ENCODE measurements at regions not wholly inside any gene's neighbourhood (a gene's known extent, or its start where the extent isn't known, plus 50 kb on each side); places are given as distances from the start of the nearest gene placed in this dataset.

DNA sequence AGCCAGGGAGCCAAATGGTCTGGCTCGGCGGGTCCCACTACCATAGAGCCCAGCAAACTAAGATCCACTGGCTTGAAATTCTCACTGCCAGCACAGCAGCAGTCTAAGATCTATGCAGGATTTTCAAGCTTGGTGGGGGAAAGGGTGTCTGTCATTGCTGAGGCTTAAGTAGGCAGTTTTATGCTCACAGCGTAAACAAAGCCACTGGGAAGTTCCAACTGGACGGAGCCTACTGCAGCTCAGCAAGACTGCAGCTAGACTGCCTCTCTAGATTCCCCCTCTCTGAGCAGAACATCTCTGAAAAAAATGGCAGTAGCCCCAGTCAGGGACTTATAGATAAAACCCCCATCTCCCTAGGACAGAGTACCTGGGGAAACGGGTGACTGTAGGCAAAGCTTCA is 277.6 kb upstream of the PHF14 start:
- Histone ChIP-seq H4K20me1 (ENCODE audit: insufficient read depth, low read length) (no peaks in the 10 kb centered on the region), H3K79me2 (ENCODE audit: low read length) (no peaks in the 10 kb centered on the region), H3K27me3 (ENCODE audit: low read depth, low read length) (no peaks in the 10 kb centered on the region), H3K4me2 (ENCODE audit: low read length) (no peak overlapping the region), H2AFZ (ENCODE audit: low read depth, low read length) (no peak overlapping the region), H3K36me3 (replicated peaks; ENCODE audit: low read depth, low read length) (no peaks in the 10 kb centered on the region), H3K9me3 (ENCODE audit: insufficient read depth, low read length) (no peaks in the 10 kb centered on the region), H3K9ac (ENCODE audit: low read length) (no peak overlapping the region), H3K4me3 (ENCODE audit: low read length) (no peak overlapping the region), H3K4me1 (ENCODE audit: low read length) (no peaks in the 10 kb centered on the region), H3K27ac (ENCODE audit: low read length) (no peak overlapping the region)
- no peak for TF ChIP-seq EZH2phosphoT487 (IDR thresholded peaks at IDR 0.05; ENCODE audit: low read depth)
- TF ChIP-seq, protein P1, sequence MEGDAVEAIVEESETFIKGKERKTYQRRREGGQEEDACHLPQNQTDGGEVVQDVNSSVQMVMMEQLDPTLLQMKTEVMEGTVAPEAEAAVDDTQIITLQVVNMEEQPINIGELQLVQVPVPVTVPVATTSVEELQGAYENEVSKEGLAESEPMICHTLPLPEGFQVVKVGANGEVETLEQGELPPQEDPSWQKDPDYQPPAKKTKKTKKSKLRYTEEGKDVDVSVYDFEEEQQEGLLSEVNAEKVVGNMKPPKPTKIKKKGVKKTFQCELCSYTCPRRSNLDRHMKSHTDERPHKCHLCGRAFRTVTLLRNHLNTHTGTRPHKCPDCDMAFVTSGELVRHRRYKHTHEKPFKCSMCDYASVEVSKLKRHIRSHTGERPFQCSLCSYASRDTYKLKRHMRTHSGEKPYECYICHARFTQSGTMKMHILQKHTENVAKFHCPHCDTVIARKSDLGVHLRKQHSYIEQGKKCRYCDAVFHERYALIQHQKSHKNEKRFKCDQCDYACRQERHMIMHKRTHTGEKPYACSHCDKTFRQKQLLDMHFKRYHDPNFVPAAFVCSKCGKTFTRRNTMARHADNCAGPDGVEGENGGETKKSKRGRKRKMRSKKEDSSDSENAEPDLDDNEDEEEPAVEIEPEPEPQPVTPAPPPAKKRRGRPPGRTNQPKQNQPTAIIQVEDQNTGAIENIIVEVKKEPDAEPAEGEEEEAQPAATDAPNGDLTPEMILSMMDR (IDR thresholded peaks at IDR 0.05; ENCODE audit: low read depth, low read length) = no peak

DNA sequence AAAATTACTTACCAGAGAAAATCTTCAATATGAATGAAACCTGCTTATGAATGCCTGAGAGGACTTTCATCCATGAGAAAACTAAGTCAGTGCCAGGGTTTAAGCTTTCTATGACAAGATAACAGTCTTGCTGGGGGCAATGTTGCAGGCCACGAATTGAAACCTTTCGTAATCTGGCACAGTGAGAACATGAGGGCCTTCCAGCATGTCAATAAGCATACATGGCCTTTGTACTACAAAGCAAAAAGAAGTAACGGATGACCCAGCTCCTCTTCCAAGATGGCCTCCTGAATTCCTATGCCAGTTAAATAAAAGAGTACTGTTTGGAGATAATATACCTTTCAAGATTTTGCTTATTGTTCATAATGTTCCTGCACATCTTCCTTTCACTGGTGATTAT is 270.6 kb upstream of the PHF14 start:
- H3K36me3 ChIP-seq (replicated peaks; ENCODE audit: low read depth, low read length) = peaks cover 4% of the 10 kb centered on the region
- H3K9me3 ChIP-seq (ENCODE audit: insufficient read depth, low read length) = no peaks in the 10 kb centered on the region
- H2AFZ ChIP-seq (ENCODE audit: low read depth, low read length) = no peak overlapping the region

DNA sequence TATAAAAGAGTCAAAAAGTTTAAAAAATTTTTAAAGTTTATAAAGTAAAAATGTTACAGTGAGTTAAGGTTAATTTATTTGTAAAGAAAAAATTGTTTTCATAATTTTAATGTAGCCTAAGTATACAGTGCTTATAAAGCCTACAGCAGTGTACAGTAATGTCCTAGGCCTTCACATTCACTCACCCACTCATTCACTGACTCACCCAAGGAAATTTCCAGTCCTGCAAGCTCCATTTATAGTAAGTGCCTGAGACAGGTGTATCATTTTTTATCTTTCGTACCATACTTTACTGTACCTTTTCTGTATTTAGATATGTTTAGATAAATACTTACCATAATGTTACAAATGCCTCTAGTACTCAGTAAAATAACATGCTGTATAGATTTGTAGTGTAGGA is 269.7 kb upstream of the PHF14 start:
- Histone ChIP-seq H2AFZ (ENCODE audit: low read depth, low read length) (no peak overlapping the region), H3K9me3 (ENCODE audit: insufficient read depth, low read length) (no peaks in the 10 kb centered on the region), H3K27me3 (ENCODE audit: low read depth, low read length) (no peaks in the 10 kb centered on the region), H3K4me1 (ENCODE audit: low read length) (peaks cover 24% of the 10 kb centered on the region), H3K4me2 (ENCODE audit: low read length) (no peak overlapping the region), H3K27ac (ENCODE audit: low read length) (no peak overlapping the region), H4K20me1 (ENCODE audit: insufficient read depth, low read length) (no peaks in the 10 kb centered on the region), H3K4me3 (ENCODE audit: low read length) (no peak overlapping the region), H3K36me3 (replicated peaks; ENCODE audit: low read depth, low read length) (peaks cover 4% of the 10 kb centered on the region), H3K79me2 (ENCODE audit: low read length) (no peaks in the 10 kb centered on the region), H3K9ac (ENCODE audit: low read length) (no peak overlapping the region)
- TF ChIP-seq, protein P1 (IDR thresholded peaks at IDR 0.05; ENCODE audit: low read depth, low read length) = no peak
- no peak for TF ChIP-seq EZH2phosphoT487 (IDR thresholded peaks at IDR 0.05; ENCODE audit: low read depth)

More for the DNA sequence above, 270.6 kb upstream of the PHF14 start:
- no peak overlapping the region for H3K9ac ChIP-seq (ENCODE audit: low read length)
- H3K4me2 ChIP-seq (ENCODE audit: low read length) = no peak overlapping the region
- no peak overlapping the region for H3K27ac ChIP-seq (ENCODE audit: low read length)
- H3K27me3 ChIP-seq (ENCODE audit: low read depth, low read length) = no peaks in the 10 kb centered on the region
- H3K4me1 ChIP-seq (ENCODE audit: low read length) = peaks cover 18% of the 10 kb centered on the region
- H3K79me2 ChIP-seq (ENCODE audit: low read length) = no peaks in the 10 kb centered on the region
- no peak overlapping the region for H3K4me3 ChIP-seq (ENCODE audit: low read length)
- no peaks in the 10 kb centered on the region for H4K20me1 ChIP-seq (ENCODE audit: insufficient read depth, low read length)
- TF ChIP-seq EZH2phosphoT487 (IDR thresholded peaks at IDR 0.05; ENCODE audit: low read depth) = no peak

DNA sequence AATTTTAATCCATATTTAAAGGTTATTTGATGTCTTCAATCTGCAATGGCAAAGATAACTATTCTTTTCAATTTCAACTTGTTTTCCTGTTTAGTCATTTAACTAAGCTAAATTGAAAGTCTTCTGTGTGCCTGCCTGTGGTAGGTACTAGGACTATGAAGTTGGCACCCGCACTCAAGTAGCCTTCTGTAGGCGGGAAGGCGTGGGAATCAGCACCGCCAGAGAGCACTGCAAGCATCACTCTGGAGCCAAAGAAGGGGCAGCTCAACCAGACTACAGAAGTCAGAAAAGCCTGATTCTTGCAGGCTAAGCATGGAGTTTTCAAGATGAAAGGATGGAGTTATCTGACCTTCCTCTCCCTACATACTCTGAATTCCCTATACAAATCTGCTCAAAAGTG is 269.0 kb upstream of the PHF14 start:
- Histone ChIP-seq H3K4me1 (ENCODE audit: low read length) (peaks cover 24% of the 10 kb centered on the region), H3K36me3 (replicated peaks; ENCODE audit: low read depth, low read length) (peaks cover 4% of the 10 kb centered on the region), H3K27me3 (ENCODE audit: low read depth, low read length) (no peaks in the 10 kb centered on the region), H4K20me1 (ENCODE audit: insufficient read depth, low read length) (no peaks in the 10 kb centered on the region), H3K9ac (ENCODE audit: low read length) (no peak overlapping the region), H3K79me2 (ENCODE audit: low read length) (no peaks in the 10 kb centered on the region), H2AFZ (ENCODE audit: low read depth, low read length) (no peak overlapping the region), H3K4me3 (ENCODE audit: low read length) (no peak overlapping the region), H3K27ac (ENCODE audit: low read length) (no peak overlapping the region), H3K4me2 (ENCODE audit: low read length) (no peak overlapping the region), H3K9me3 (ENCODE audit: insufficient read depth, low read length) (no peaks in the 10 kb centered on the region)
- TF ChIP-seq, protein P1 (IDR thresholded peaks at IDR 0.05; ENCODE audit: low read depth, low read length) = no peak
- no peak for TF ChIP-seq EZH2phosphoT487 (IDR thresholded peaks at IDR 0.05; ENCODE audit: low read depth)

All from OCI-LY3 (cell line).